Fibroblast of lung (primary cell): ENCODE measurements at regions not wholly inside any gene's neighbourhood (a gene's known extent, or its start where the extent isn't known, plus 50 kb on each side); places are given as distances from the start of the nearest gene placed in this dataset.

ENCODE experiments used
- DNase-seq, 2 donors: peaks; one replicate each; pipeline versions ENCODE4 v3.0.0 to v3.0.0-alpha.2; 2010; ENCODE audit warnings: low read depth in 2 of 2
- H2AFZ ChIP-seq: 2 replicates; pipeline ENCODE4 v1.5.1; 2012; ENCODE audit warnings: low read length, control low read depth, inconsistent platforms
- H3K27ac ChIP-seq: 2 replicates; pipeline ENCODE4 v1.5.1; 2011; ENCODE audit warnings: low read length, control low read depth; ENCODE audit not compliant: insufficient read depth
- H3K27me3 ChIP-seq: 2 replicates; pipeline ENCODE4 v1.5.1; 2011; ENCODE audit warnings: mild to moderate bottlenecking, low read length; ENCODE audit not compliant: control insufficient read depth, insufficient read depth
- H3K36me3 ChIP-seq: 2 replicates; pipeline ENCODE4 v1.5.1; 2011; ENCODE audit warnings: low read length; ENCODE audit not compliant: control insufficient read depth, insufficient read depth
- H3K4me1 ChIP-seq: 2 replicates; pipeline ENCODE4 v1.5.1; 2011; ENCODE audit warnings: low read length; ENCODE audit not compliant: control insufficient read depth, insufficient read depth; ENCODE audit errors: extremely low read depth
- H3K4me2 ChIP-seq: 2 replicates; pipeline ENCODE4 v1.5.1; 2011; ENCODE audit warnings: low read length, control low read depth; ENCODE audit not compliant: insufficient read depth; ENCODE audit errors: extremely low read depth
- H3K4me3 ChIP-seq, 4 experiments: fragments of 200-600 bp in 1 of 4; sonication (generic) in 1 of 4; replicated peaks in 1 of 4; 2 replicates each; pipeline ENCODE4 v1.5.1; 2011 to 2016; ENCODE audit warnings: low read length in 4 of 4, low read depth in 3 of 4, mild to moderate bottlenecking in 3 of 4, control low read depth in 2 of 4, inconsistent platforms in 1 of 4, mixed read lengths in 1 of 4; ENCODE audit not compliant: insufficient read depth in 1 of 4; ENCODE audit errors: control extremely low read depth in 1 of 4
- H3K79me2 ChIP-seq: 2 replicates; pipeline ENCODE4 v1.5.1; 2012; ENCODE audit warnings: mild to moderate bottlenecking, low read length, inconsistent platforms; ENCODE audit not compliant: control insufficient read depth, insufficient read depth
- H3K9ac ChIP-seq: 2 replicates; pipeline ENCODE4 v1.5.1; 2011; ENCODE audit warnings: mild to moderate bottlenecking, low read length, control low read depth; ENCODE audit not compliant: insufficient read depth
- H3K9me3 ChIP-seq: 2 replicates; pipeline ENCODE4 v1.5.1; 2012; ENCODE audit warnings: low read depth, low read length; ENCODE audit not compliant: control insufficient read depth, insufficient read depth
- H4K20me1 ChIP-seq: 2 replicates; pipeline ENCODE4 v1.5.1; 2011; ENCODE audit warnings: low read length; ENCODE audit not compliant: control insufficient read depth, insufficient read depth; ENCODE audit errors: extremely low read depth
- EZH2 ChIP-seq: IDR thresholded peaks from 2 replicates; pipeline ENCODE4 v1.5.1; 2012; ENCODE audit warnings: low read length, control low read depth, mild to moderate bottlenecking; ENCODE audit errors: missing control alignments
- TF ChIP-seq, protein P1 (sequence below), 2 donors: IDR thresholded peaks in 1 of 2; conservative IDR thresholded peaks in 1 of 2; 1 replicate in 1 of 2; 2 replicates in 1 of 2; pipeline ENCODE4 v1.5.1; 2011 to 2012; ENCODE audit warnings: low read length in 2 of 2, control low read depth in 1 of 2, inconsistent platforms in 1 of 2, low read depth in 1 of 2, mild to moderate bottlenecking in 1 of 2

- no peak overlapping the region for H2AFZ ChIP-seq
- no peaks in the 10 kb centered on the region for H3K36me3 ChIP-seq
- no peak overlapping the region for H3K27ac ChIP-seq
- no peaks in the 10 kb centered on the region for H3K27me3 ChIP-seq
- no peak overlapping the region for H3K9ac ChIP-seq
- no peaks in the 10 kb centered on the region for H4K20me1 ChIP-seq
- no peak overlapping the region for H3K4me2 ChIP-seq
- no peak overlapping the region for H3K4me3 ChIP-seq
- peak; percentile 9 to 28 for DNase-seq
- TF ChIP-seq EZH2: no peak
- TF ChIP-seq, protein P1, sequence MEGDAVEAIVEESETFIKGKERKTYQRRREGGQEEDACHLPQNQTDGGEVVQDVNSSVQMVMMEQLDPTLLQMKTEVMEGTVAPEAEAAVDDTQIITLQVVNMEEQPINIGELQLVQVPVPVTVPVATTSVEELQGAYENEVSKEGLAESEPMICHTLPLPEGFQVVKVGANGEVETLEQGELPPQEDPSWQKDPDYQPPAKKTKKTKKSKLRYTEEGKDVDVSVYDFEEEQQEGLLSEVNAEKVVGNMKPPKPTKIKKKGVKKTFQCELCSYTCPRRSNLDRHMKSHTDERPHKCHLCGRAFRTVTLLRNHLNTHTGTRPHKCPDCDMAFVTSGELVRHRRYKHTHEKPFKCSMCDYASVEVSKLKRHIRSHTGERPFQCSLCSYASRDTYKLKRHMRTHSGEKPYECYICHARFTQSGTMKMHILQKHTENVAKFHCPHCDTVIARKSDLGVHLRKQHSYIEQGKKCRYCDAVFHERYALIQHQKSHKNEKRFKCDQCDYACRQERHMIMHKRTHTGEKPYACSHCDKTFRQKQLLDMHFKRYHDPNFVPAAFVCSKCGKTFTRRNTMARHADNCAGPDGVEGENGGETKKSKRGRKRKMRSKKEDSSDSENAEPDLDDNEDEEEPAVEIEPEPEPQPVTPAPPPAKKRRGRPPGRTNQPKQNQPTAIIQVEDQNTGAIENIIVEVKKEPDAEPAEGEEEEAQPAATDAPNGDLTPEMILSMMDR (conservative IDR thresholded peaks at IDR 0.05 in 1 of 2, IDR thresholded peaks at IDR 0.05 in 1 of 2; ENCODE audit: low read depth in 1 of 2, low read length in 2 of 2): peak; percentile 27 to 33
- H3K79me2 ChIP-seq: no peaks in the 10 kb centered on the region
- H3K4me1 ChIP-seq: no peaks in the 10 kb centered on the region
- no peaks in the 10 kb centered on the region for H3K9me3 ChIP-seq
Measured at GRCh38 chr9:108671176-108671575, 184.6 kb downstream of the ACTL7B start.

DNA sequence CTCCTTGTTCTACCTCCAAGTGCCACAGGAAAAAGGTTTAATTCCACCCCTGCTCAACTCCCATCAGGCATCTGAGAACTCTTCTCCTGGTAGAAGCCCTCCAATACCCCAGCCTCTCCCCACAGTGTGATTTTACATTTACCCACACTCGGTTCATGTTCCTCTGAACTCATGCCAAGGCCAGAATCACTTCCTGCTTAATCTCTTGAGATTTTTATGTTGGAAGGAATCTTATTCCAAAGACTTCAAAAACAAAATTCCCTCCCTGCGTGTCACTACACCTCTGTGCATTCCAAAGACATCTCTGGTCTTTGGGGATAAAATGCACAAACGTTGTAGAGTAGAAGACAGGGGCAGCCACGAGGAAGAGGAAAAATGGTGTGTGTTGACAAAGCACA is 186.8 kb downstream of the ACTL7B start:
- no peak overlapping the region for H3K4me3 ChIP-seq
- H3K79me2 ChIP-seq: no peaks in the 10 kb centered on the region
- H3K9ac ChIP-seq: no peak overlapping the region
- H3K4me2 ChIP-seq: no peak overlapping the region
- no peaks in the 10 kb centered on the region for H3K9me3 ChIP-seq
- H2AFZ ChIP-seq: no peak overlapping the region
- no peak overlapping the region for H3K27ac ChIP-seq
- H3K27me3 ChIP-seq: no peaks in the 10 kb centered on the region
- no peaks in the 10 kb centered on the region for H3K4me1 ChIP-seq
- no peak for TF ChIP-seq EZH2
- TF ChIP-seq, protein P1 (conservative IDR thresholded peaks at IDR 0.05 in 1 of 2, IDR thresholded peaks at IDR 0.05 in 1 of 2; ENCODE audit: low read depth in 1 of 2, low read length in 2 of 2): no peak
- DNase-seq: no peak
- H4K20me1 ChIP-seq: no peaks in the 10 kb centered on the region
- H3K36me3 ChIP-seq: no peaks in the 10 kb centered on the region

DNA sequence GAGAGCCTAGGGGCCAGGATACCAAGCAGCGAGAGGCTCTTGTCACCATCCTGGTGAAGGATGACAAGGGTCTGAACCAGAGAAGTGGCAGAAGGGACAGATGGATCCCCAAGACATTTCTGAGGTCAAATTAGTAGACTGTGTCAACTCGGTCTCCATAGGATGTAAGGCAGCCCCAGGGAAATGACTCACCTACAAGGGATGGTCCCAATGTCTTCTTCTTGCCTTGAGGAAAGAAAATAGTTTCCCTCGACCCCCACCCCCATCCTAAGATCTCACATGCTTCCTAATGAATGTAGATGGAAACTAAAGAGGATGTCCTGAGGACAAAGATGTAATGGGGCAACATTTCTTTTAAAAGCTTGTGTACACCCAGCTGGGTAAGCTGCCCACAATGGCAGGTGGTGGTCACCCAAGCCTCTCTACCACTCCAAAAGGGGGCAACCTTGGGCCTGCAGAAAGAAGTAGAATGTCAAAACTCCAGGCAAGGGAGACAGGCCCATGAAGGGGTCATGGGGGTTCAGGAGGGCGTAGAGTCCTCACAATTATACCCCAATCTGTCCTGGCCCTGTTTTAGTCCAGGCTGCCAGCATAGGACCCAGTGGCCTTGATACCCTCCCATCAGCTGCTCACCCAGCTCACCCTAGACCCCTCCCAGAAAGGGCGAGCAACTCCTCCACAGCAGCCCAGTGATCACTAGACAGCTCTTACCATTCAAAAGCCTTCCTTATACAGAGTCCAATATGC is 187.4 kb downstream of the ACTL7B start:
- no peak overlapping the region for H3K9ac ChIP-seq
- H3K27me3 ChIP-seq: no peaks in the 10 kb centered on the region
- H3K9me3 ChIP-seq: no peaks in the 10 kb centered on the region
- no peaks in the 10 kb centered on the region for H3K4me1 ChIP-seq
- no peak overlapping the region for H2AFZ ChIP-seq
- H3K79me2 ChIP-seq: no peaks in the 10 kb centered on the region
- H3K4me2 ChIP-seq: no peak overlapping the region
- no peak overlapping the region for H3K4me3 ChIP-seq
- H3K36me3 ChIP-seq: no peaks in the 10 kb centered on the region
- no peaks in the 10 kb centered on the region for H4K20me1 ChIP-seq
- TF ChIP-seq, protein P1 (conservative IDR thresholded peaks at IDR 0.05 in 1 of 2, IDR thresholded peaks at IDR 0.05 in 1 of 2; ENCODE audit: low read depth in 1 of 2, low read length in 2 of 2): no peak
- TF ChIP-seq EZH2: no peak
- no peak overlapping the region for H3K27ac ChIP-seq
- no peak for DNase-seq
